NCI-H187 treated with DMSO at 0.1 percent for 48 hours (cell line): ENCODE measurements at regions not wholly inside any gene's neighbourhood (a gene's known extent, or its start where the extent isn't known, plus 50 kb on each side); places are given as distances from the start of the nearest gene placed in this dataset.

Experiments used
- DNase-seq: peaks from one replicate; lab custom pipeline; 2025; lab: John Stamatoyannopoulos, UW

GRCh38 chr6:22067671-22068070 is 229.2 kb downstream of the PRL start:
- no peak for DNase-seq

DNA sequence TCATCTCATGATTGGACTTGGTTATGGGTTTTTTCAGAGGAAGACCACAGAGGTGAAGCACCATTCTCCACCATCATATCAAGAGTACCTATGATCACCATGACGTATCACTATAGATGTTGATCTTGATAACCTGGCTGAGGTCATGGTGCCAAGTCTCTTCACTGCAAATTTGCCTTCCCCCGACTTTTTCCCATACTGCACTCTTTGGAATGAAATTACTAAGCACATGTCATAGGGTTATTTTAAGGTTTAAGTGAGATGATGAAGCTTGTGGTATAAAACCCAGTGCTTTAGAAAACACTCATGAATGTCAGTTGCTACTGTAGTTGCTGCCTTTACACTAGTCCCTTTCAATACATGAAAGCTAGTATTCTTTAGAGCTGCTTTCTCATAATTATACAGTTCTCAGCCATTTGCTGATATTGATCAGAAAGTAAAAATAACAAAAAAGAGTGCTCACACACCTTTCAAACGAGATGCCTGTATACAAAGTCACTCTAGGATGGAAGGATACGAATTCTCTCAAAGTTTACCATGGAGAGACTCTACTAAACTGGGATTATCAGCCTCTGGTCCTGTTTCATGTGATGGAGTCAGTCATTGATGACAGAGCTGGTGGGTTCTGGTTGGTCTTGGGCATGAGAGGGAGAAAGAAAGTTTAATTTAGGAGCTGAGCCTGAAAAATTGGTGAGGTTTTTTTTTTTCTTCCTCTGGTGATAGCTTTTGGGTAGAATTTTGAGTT is 228.1 kb downstream of the PRL start:
- DNase-seq, result no peak

GRCh38 chr6:22069306-22069800 is 227.5 kb downstream of the PRL start:
- no peak for DNase-seq

DNA sequence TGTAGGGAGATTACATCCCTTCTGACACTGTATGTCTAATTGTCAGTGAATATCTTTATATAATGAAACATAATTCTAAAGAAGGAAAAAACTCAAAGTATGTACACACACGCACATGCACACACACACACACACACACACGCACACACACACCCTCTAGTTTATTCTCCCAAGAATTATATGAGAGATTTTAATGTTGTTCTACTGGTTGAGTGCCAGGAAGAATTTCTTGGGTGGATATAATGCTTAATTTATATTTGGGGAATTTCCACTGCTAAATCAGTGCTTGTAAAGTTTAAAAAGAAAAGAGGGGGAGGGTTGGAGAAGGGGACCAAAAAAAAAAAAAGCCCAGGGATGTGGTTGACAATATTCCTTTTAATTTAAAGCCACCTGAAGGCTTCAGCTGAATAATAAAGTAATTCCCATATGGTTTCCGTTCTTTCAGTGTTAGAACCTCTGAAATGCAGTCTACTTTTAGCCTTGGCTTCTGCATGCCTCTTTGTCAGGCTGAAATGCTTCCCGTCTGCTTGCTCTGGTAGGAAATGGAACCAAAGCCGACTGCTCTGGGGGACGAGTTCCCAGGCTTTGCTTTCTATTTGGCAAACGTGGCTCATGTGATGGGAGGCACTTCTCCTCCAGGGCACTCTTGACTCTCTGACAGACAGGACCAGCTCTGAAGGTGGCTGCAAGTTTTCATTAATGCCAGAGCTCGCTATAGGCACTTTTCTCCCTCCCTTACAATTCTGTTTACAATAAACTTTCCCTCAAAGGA is 225.4 kb downstream of the PRL start:
- no peak for DNase-seq

GRCh38 chr6:22072949-22073348 is 223.9 kb downstream of the PRL start:
- no peak for DNase-seq

GRCh38 chr6:22073516-22074198 is 223.2 kb downstream of the PRL start:
- no peak for DNase-seq

GRCh38 chr6:22078288-22078687 is 218.5 kb downstream of the PRL start:
- DNase-seq, result no peak

DNA sequence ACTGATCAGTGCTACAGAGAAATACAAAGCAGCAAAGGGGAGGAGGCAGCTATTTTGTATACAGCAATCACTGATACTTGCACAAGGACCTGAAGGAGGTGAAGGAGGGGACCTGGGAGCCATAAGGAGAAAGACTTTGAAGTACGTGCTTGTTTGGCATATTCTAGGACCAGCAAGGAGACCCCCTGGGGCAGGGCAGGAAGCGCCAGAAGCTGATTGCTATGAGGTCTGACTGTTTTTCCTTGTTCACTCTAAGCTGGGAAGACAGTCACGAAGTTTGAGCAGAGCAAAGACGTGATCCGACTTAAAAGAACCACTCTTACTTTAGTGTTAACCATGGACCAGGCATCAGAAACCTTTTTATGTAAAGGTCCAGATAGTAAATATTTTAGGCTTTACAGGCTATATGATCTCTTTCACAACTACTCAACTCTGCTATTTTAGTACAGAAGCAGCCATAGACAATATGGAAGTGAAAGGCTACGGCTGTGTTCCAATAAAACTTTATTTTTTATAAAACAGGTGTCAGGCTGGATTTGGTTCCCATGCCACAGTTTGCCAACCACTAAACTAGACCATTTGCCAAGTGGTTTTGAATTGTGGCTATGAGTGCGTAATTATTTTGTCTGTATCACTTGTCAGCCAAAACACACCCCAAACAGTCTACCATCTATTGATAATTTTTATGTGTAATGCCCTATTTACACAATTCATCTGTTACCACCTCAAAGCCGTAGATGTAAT is 217.9 kb downstream of the PRL start:
- DNase-seq, result no peak

DNA sequence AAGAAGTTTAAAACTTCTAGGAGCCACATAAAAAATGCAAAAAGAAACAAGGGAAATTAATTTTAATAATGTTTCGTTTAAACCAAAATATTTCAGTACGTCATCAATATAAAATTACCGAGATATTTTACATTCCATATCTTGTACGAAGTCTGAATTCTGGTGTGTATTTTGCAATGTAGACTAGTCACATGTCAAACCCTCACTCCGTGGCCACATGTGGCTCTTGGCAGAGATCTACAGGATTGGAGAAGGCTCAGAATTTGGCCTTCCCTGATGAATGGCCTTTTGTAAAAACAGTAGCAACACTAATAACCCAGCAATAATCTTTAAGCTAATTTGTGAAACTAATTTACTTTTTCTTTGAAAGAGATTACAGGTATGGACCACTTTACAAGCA is 217.1 kb downstream of the PRL start:
- DNase-seq, result no peak

GRCh38 chr6:22081709-22082108 is 215.1 kb downstream of the PRL start:
- no peak for DNase-seq

GRCh38 chr6:22082218-22082617 is 214.6 kb downstream of the PRL start:
- DNase-seq, result no peak

DNA sequence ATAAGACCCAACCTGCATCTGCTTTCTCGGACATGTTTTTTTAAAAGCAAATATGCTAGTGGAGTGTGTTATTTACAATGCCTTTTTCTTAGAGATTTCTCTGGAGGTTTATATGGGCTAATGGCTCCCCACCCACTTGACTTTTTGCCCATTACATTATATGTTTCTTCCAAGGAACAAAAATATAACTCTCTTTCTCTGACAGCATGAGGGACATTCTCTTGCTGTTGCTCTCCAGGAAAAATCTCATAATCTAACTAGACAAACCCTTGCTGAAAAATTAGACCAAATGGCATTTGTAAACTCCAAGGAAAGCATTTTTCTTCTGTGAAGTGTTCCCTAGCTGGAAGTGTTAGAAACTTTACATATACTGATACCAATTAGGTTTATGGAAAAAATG is 213.7 kb downstream of the PRL start:
- no peak for DNase-seq

- DNase-seq, result no peak
Measured at GRCh38 chr6:22087960-22088706, 208.7 kb downstream of the PRL start.

DNA sequence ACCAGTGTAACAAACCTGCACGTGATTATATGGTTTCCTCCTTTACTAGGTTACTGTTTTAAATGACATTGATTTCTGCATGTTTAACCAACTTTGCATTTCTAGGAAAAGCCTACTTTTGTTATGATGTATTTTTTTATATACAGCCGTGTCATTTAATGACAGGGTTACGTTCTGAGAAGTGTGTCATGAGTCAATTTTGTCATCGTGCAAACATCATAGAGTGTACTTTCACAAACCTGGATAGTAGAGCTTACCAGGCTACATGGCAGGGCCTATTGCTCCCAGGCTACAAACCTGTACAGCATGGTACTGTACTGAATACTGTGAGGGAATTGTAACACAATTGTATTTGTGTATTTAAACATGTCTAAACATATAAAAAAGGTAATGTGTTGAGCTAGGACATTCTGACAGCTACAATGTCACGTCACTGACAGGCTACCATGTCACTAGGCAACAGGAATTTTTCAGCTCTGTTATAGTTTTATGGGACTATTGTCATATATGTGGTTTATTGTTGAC is 205.3 kb downstream of the PRL start:
- no peak for DNase-seq

DNA sequence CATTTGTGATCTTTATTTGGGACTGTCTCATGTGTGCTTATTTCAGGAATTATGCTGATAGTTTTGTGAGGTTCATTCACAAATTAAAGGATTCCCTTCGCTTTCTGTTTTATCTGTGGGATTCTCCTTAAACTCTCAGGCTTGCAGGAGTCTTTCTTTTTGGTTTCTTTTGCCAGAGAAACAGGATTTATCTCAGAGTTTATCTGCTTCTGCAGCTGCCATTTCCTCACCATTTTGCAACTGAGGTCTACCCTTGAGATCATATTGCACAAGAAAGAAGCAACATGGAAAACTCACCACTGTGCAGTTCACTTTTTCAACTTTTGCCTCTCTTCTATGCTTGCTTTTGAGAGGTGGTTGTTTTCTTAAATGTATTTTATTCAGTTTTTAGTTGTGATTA is 201.0 kb downstream of the PRL start:
- no peak for DNase-seq

DNA sequence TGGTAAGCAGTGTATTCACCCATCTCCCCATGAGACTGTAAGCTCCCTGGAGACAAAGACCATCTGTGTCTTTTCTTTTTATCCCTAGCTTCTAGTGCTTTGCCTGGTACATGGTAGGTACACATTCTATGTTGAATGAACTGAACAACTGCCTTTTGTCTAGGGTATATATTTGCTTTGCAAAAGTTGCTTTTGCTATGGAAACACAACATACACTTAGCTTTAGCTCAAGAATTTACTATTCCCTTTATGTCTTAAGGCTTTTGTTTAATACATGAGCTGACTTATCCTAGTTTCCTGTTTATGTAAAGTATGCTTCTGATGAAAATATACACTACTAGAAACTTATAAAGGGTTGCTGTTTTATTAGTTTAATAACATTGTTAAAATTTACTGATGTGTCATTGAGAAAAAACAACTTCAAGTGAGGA is 198.2 kb downstream of the PRL start:
- DNase-seq, result no peak

DNA sequence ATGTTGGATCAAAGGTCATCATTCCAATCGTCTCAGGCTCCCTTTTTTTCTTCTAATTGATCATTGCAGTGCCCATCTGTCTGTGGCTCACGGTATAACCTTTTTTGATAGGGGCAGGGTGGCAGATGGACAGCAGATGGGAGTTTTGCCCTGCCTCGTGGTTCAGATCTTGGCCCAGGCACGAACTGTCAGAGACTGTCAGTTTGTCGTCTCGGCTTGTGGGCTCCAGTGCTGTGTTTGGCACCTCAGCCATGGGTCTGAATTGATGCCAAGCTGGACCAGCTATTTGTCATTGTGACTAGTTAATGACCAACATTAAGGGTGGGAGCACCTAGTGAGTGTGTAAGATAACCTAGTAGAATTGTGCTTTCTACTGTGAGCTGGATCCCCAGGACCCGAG is 197.6 kb downstream of the PRL start:
- no peak for DNase-seq

DNA sequence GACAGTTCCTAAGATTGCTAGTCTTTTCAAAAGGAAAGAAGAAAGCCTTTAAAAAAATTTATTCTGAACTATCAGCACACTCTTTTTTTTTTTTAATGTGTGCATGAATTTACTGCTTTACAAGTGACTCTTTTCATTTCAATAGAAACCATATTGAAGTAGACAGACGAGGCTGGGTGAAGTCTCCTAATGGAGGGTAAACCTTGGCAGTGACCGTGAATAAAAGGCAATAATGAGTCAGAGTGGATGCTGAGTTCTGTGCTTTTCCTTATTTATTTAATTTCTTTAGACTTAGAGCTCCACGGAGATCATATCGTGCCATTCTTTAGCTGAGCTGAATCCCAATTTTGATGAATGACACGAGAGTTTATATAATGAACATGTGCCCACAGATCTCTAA is 196.9 kb downstream of the PRL start:
- DNase-seq, result no peak

- no peak for DNase-seq
Measured at GRCh38 chr6:22101163-22101562, 195.7 kb downstream of the PRL start.

DNA sequence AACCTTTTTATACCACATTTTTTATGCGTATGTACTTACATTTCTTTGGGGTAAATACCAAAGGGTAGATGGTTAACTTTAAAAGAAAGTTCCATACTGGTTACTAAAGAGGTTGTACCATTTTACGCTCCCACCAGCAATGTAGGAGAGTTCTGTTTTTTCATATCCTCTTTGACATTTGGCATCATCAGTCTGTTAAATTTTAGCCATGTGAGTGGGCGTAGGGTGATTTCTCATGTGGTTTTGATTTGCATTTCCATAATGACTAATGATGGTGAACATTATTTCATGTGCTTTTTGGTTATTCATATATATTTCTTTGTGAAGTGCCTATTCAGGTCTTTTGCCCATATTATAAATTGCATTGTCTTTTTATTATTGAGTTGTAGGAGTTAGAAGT is 194.2 kb downstream of the PRL start:
- no peak for DNase-seq

DNA sequence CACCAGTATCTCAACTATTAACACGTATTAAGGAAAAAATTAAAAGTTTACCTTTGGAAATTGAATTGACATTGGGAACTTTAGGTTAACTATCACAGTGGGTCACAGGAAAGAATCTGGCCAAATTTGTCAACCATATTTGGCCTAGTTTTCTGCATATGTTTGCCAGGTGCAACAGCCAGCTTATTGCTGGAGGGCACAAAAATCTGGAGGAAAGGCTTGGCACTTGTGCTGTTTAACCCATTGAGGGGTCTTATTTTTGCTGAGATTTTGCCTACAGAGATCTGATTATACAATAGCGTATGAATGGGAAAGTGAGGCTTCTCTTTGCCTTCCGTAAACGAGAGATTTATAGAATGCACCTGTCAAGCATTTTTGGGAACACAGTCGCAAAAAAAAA is 190.4 kb downstream of the PRL start:
- DNase-seq, result no peak
